ENCODE measurements at regions not wholly inside any gene's neighbourhood (a gene's known extent, or its start where the extent isn't known, plus 50 kb on each side); places are given as distances from the start of the nearest gene placed in this dataset.

GRCh38 chr18:22272242-22272641 is 102.9 kb downstream of the GATA6 start:
- TF ChIP-seq, protein P1, sequence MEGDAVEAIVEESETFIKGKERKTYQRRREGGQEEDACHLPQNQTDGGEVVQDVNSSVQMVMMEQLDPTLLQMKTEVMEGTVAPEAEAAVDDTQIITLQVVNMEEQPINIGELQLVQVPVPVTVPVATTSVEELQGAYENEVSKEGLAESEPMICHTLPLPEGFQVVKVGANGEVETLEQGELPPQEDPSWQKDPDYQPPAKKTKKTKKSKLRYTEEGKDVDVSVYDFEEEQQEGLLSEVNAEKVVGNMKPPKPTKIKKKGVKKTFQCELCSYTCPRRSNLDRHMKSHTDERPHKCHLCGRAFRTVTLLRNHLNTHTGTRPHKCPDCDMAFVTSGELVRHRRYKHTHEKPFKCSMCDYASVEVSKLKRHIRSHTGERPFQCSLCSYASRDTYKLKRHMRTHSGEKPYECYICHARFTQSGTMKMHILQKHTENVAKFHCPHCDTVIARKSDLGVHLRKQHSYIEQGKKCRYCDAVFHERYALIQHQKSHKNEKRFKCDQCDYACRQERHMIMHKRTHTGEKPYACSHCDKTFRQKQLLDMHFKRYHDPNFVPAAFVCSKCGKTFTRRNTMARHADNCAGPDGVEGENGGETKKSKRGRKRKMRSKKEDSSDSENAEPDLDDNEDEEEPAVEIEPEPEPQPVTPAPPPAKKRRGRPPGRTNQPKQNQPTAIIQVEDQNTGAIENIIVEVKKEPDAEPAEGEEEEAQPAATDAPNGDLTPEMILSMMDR (IDR thresholded peaks at IDR 0.05; ENCODE audit: insufficient read depth, low read length, severe bottlenecking) = no peak
- FAIRE-seq = no peak
- H3K4me3 ChIP-seq (ENCODE audit: low read depth, low read length) = no peak overlapping the region
- H3K27me3 ChIP-seq (ENCODE audit: control insufficient read depth, insufficient read depth, low read length) = peaks cover 4% of the 10 kb centered on the region
- no peaks in the 10 kb centered on the region for H3K36me3 ChIP-seq (ENCODE audit: control insufficient read depth, insufficient read depth, low read length)
- DNase-seq (ENCODE audit: low read depth) = no peak

DNA sequence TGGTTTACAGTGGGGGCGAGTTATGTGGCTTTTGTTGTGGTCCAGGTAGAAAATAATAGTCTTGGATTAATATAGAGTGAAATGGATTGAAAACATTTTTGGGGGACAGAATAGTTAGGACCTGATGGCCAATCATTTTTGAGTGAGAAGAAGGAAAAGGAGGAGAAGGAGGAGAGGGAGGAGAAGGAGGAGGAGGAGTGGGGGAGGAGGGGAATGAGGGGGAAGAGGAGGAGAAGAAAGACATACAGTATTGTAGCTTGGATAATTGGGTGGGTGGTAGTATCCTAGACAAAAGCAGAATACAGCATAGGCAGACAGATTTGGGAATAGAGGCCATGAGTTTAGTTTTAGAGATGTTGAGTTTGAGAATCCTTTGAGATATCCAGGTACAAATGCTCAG is 101.6 kb downstream of the GATA6 start:
- H3K27me3 ChIP-seq (ENCODE audit: control insufficient read depth, insufficient read depth, low read length) = peaks cover 4% of the 10 kb centered on the region
- DNase-seq (ENCODE audit: low read depth) (no peak), FAIRE-seq (no peak)
- H3K4me3 ChIP-seq (ENCODE audit: low read depth, low read length) = no peak overlapping the region
- TF ChIP-seq, protein P1 (IDR thresholded peaks at IDR 0.05; ENCODE audit: insufficient read depth, low read length, severe bottlenecking) = no peak
- H3K36me3 ChIP-seq (ENCODE audit: control insufficient read depth, insufficient read depth, low read length) = no peaks in the 10 kb centered on the region

DNA sequence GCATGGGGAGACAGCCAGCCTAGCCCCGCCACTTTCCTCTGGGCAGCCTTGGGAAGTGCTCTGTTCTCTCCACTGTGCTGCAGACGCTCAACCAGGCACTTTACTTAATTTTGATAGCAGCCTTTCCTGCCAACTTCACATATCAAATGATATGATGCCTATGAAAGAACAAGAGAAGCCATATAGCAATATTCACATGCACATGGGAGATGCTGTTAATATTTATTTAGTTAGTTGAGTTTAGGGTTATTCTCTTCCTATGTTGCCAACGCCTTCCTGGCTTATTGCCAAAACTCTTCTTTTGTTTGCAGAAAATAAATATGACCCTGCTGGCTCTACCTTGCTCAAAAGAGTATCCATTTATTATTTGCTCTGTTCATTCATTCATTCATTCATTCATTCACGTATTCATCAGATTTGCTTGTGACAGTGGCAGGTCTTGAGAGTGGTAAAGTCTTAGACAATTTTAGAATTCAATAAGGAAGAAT is 99.3 kb downstream of the GATA6 start:
- FAIRE-seq (no peak), DNase-seq (ENCODE audit: low read depth) (no peak)
- Histone ChIP-seq H3K36me3 (ENCODE audit: control insufficient read depth, insufficient read depth, low read length) (no peaks in the 10 kb centered on the region), H3K4me3 (ENCODE audit: low read depth, low read length) (no peak overlapping the region), H3K27me3 (ENCODE audit: control insufficient read depth, insufficient read depth, low read length) (peaks cover 4% of the 10 kb centered on the region)
- TF ChIP-seq, protein P1 (IDR thresholded peaks at IDR 0.05; ENCODE audit: insufficient read depth, low read length, severe bottlenecking) = no peak

DNA sequence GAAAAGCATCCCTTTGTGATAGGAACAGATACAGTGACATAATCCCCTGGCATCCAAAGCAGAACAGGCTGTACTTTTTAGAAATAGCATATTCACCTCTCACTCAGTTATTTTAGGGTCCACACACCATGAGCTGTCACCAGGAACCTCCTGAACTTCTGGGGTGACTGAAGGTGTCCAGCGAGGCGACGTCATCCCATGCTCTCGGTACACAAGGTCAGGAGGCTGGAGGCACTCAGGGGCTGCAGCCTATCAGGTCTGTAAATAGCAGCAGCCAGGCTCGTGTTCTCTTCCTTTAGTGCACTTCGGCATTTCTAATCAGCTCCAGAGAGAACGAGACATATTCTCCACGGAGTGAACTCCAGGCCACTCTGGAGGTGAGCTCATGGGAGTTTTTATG is 98.3 kb downstream of the GATA6 start:
- FAIRE-seq = no peak
- H3K36me3 ChIP-seq (ENCODE audit: control insufficient read depth, insufficient read depth, low read length) = no peaks in the 10 kb centered on the region
- no peak overlapping the region for H3K4me3 ChIP-seq (ENCODE audit: low read depth, low read length)
- peaks cover 2% of the 10 kb centered on the region for H3K27me3 ChIP-seq (ENCODE audit: control insufficient read depth, insufficient read depth, low read length)
- no peak for DNase-seq (ENCODE audit: low read depth)
- TF ChIP-seq, protein P1 (IDR thresholded peaks at IDR 0.05; ENCODE audit: insufficient read depth, low read length, severe bottlenecking) = no peak

GRCh38 chr18:22267225-22267624 is 97.8 kb downstream of the GATA6 start:
- no peak for FAIRE-seq
- no peak for DNase-seq (ENCODE audit: low read depth)

GRCh38 chr18:22265838-22266237 is 96.4 kb downstream of the GATA6 start:
- DNase-seq (ENCODE audit: low read depth) (no peak), FAIRE-seq (no peak)
- TF ChIP-seq, protein P1 (IDR thresholded peaks at IDR 0.05; ENCODE audit: insufficient read depth, low read length, severe bottlenecking) = no peak
- Histone ChIP-seq H3K4me3 (ENCODE audit: low read depth, low read length) (no peak overlapping the region), H3K27me3 (ENCODE audit: control insufficient read depth, insufficient read depth, low read length) (peaks cover 2% of the 10 kb centered on the region), H3K36me3 (ENCODE audit: control insufficient read depth, insufficient read depth, low read length) (no peaks in the 10 kb centered on the region)

More at GRCh38 chr18:22267225-22267624, 97.8 kb downstream of the GATA6 start:
- TF ChIP-seq, protein P1 (IDR thresholded peaks at IDR 0.05; ENCODE audit: insufficient read depth, low read length, severe bottlenecking) = no peak
- H3K4me3 ChIP-seq (ENCODE audit: low read depth, low read length) = no peak overlapping the region
- no peaks in the 10 kb centered on the region for H3K36me3 ChIP-seq (ENCODE audit: control insufficient read depth, insufficient read depth, low read length)
- H3K27me3 ChIP-seq (ENCODE audit: control insufficient read depth, insufficient read depth, low read length) = peaks cover 2% of the 10 kb centered on the region

Data from bronchial epithelial cell (primary cell).